ENCODE measurements at regions not wholly inside any gene's neighbourhood (a gene's known extent, or its start where the extent isn't known, plus 50 kb on each side); places are given as distances from the start of the nearest gene placed in this dataset.

DNA sequence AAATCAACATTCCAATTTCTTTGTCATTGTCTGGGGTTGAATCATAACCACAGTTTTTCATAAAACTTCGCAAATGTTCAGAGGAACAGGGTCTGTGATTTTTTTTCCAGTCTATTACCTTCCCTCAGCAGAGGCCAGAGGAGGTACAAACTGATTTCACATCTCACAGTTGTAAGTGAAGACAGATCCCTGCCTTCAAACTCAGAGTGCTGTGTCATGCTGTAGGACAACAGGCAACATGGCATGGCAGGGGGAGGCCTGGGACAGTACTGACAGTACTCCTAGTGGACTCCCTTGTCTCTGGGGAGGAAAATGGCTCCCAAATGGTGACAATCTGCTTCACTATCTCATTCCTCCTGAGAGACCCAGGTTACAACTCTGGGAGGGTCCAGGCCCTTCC, 308.6 kb downstream of the CDC5L start:
- H3K4me3 ChIP-seq (ENCODE audit: low read depth in 1 of 2, low read length in 1 of 2), result no peak overlapping the region

DNA sequence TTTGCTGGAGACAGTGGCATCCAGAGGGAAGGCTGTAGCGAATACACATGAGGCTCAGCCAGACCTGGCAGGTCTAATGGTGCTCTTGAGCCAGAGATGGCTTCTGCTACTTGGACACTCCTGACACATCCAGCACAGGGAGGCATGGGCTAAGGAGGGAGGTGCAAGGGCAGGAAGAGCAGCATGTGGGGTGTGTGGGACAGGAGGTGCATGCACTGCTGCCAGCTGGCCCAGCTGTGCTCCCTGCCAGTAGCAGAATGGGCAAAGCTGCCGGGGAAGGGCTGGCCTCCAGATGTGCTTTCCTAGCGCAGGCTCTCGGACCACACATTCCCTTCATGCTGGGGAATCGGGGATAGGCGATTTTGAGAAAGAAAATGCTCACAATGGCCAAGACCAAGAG, 309.2 kb downstream of the CDC5L start:
- Histone ChIP-seq H3K27me3 (no peaks in the 10 kb centered on the region), H3K4me3 (ENCODE audit: low read depth in 1 of 2, low read length in 1 of 2) (no peak overlapping the region), H3K27ac (no peak overlapping the region), H3K36me3 (no peaks in the 10 kb centered on the region), H3K4me1 (ENCODE audit: control insufficient read depth in 1 of 2, insufficient read depth in 1 of 2, low read depth in 1 of 2, low read length in 1 of 2) (no peaks in the 10 kb centered on the region), H3K9me3 (no peaks in the 10 kb centered on the region)
- TF ChIP-seq, protein P1, sequence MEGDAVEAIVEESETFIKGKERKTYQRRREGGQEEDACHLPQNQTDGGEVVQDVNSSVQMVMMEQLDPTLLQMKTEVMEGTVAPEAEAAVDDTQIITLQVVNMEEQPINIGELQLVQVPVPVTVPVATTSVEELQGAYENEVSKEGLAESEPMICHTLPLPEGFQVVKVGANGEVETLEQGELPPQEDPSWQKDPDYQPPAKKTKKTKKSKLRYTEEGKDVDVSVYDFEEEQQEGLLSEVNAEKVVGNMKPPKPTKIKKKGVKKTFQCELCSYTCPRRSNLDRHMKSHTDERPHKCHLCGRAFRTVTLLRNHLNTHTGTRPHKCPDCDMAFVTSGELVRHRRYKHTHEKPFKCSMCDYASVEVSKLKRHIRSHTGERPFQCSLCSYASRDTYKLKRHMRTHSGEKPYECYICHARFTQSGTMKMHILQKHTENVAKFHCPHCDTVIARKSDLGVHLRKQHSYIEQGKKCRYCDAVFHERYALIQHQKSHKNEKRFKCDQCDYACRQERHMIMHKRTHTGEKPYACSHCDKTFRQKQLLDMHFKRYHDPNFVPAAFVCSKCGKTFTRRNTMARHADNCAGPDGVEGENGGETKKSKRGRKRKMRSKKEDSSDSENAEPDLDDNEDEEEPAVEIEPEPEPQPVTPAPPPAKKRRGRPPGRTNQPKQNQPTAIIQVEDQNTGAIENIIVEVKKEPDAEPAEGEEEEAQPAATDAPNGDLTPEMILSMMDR (IDR thresholded peaks at IDR 0.05), result no peak

More for the DNA sequence above, 308.6 kb downstream of the CDC5L start:
- Histone ChIP-seq H3K4me1 (ENCODE audit: control insufficient read depth in 1 of 2, insufficient read depth in 1 of 2, low read depth in 1 of 2, low read length in 1 of 2) (no peaks in the 10 kb centered on the region), H3K9me3 (no peaks in the 10 kb centered on the region), H3K36me3 (no peaks in the 10 kb centered on the region), H3K27me3 (no peaks in the 10 kb centered on the region), H3K27ac (no peak overlapping the region)
- TF ChIP-seq, protein P1 (IDR thresholded peaks at IDR 0.05), result no peak

DNA sequence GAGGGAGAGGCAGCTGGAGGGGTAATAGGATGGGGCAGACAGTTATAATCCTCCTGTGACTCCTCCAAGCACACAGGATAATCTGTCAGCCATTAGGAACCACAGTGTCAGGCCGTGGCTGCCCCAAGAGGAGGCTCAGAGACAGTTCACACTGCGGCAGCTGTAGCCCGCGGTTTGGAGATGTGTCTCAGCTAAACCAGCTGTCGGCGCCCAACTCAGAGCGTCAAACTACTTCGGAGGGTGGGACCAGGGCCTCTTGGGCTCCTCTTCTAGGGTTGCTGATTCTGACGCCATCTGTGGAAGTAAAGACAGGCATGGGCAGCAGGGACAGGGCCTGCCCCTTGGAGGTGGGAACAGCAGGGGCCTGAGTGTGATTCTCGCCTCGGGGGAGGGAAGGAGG, 309.8 kb downstream of the CDC5L start:
- Histone ChIP-seq H3K27me3 (no peaks in the 10 kb centered on the region), H3K9me3 (no peaks in the 10 kb centered on the region), H3K4me1 (ENCODE audit: control insufficient read depth in 1 of 2, insufficient read depth in 1 of 2, low read depth in 1 of 2, low read length in 1 of 2) (no peaks in the 10 kb centered on the region), H3K4me3 (ENCODE audit: low read depth in 1 of 2, low read length in 1 of 2) (no peak overlapping the region), H3K36me3 (no peaks in the 10 kb centered on the region), H3K27ac (no peak overlapping the region)
- TF ChIP-seq, protein P1 (IDR thresholded peaks at IDR 0.05), result no peak

DNA sequence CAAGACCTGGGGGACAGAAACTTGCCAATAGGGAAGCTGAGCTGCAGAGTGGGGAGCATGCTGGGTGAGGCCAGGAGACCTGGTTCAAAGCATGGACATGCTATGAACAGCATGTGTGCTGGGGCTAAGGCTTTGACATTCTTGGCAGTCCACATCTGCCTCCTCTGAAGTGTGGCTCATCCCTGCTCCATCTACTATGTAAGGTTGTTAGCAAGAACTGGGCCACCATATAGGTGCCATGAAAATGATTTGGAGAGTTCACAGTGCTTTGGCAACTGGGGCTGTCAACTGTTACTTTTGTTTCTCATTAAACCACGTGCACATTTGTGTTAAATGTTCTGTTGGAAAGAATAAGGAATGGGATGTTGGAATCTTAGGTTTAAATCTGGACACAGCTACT, 311.1 kb downstream of the CDC5L start:
- no peak overlapping the region for H3K27ac ChIP-seq
- TF ChIP-seq, protein P1 (IDR thresholded peaks at IDR 0.05), result no peak
- no peak overlapping the region for H3K4me3 ChIP-seq (ENCODE audit: low read depth in 1 of 2, low read length in 1 of 2)
- H3K27me3 ChIP-seq, result no peaks in the 10 kb centered on the region
- H3K36me3 ChIP-seq, result no peaks in the 10 kb centered on the region
- H3K4me1 ChIP-seq (ENCODE audit: control insufficient read depth in 1 of 2, insufficient read depth in 1 of 2, low read depth in 1 of 2, low read length in 1 of 2), result no peaks in the 10 kb centered on the region
- no peaks in the 10 kb centered on the region for H3K9me3 ChIP-seq

DNA sequence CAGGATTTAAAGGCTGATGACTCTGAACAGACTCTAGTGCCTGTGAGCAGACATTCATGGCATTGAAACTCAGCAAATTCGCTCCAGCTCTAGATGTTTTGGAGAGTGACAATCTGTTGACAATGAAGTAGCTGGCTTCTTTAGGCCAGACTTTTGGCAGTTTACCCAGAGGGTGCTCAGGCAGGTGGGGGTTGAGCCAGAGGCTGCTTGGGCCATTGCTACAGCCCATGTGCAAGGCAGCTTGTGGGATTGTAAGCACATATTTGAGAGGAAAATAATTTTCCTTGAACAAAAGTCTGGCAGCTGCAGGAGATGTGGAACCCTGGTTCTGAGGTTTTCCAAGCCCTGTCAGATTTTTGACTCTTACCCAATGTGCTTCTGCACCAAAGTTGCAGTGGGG, 311.6 kb downstream of the CDC5L start:
- no peak overlapping the region for H3K4me3 ChIP-seq (ENCODE audit: low read depth in 1 of 2, low read length in 1 of 2)
- H3K4me1 ChIP-seq (ENCODE audit: control insufficient read depth in 1 of 2, insufficient read depth in 1 of 2, low read depth in 1 of 2, low read length in 1 of 2), result no peaks in the 10 kb centered on the region
- no peak overlapping the region for H3K27ac ChIP-seq
- no peaks in the 10 kb centered on the region for H3K36me3 ChIP-seq
- TF ChIP-seq, protein P1 (IDR thresholded peaks at IDR 0.05), result no peak
- H3K9me3 ChIP-seq, result no peaks in the 10 kb centered on the region
- no peaks in the 10 kb centered on the region for H3K27me3 ChIP-seq

DNA sequence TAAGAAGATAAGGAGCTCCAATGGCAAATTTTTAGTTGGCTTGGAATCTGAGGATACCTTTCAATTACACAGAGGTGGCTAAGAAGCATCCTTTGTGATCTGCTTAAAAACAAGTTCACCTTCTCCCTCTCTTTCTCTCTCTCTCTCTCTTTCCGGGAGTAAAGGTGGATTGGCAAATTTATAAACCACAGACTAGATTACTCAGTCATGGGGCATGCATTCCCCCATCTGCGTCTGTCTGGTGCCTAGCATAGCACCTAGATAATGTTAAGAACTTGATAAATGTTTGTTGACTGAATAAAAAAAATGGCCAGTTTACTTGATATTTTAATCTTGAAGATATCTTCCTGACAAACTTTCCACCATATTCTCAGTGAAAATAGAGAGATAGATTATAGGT, 312.3 kb downstream of the CDC5L start:
- Histone ChIP-seq H3K4me3 (ENCODE audit: low read depth in 1 of 2, low read length in 1 of 2) (no peak overlapping the region), H3K27ac (no peak overlapping the region), H3K4me1 (ENCODE audit: control insufficient read depth in 1 of 2, insufficient read depth in 1 of 2, low read depth in 1 of 2, low read length in 1 of 2) (no peaks in the 10 kb centered on the region), H3K36me3 (no peaks in the 10 kb centered on the region), H3K27me3 (no peaks in the 10 kb centered on the region), H3K9me3 (no peaks in the 10 kb centered on the region)
- TF ChIP-seq, protein P1 (IDR thresholded peaks at IDR 0.05), result no peak
